Endothelial cell of umbilical vein (primary cell): ENCODE measurements at regions not wholly inside any gene's neighbourhood (a gene's known extent, or its start where the extent isn't known, plus 50 kb on each side); places are given as distances from the start of the nearest gene placed in this dataset.

Experiments used
- BruUV-seq: library from RNA; stranded (reverse); fragments of 400-500 nt; replicated peaks from 2 replicates; lab custom pipeline; 2021; lab: Mats Ljungman, UMichigan
- CTCF ChIA-PET: fragments of 300-600, 350-600 bp; sonication (Branson Sonifier 250); formaldehyde crosslinking; loops from one replicate; lab custom pipeline; 2021; ENCODE audit warnings: antibody characterized with exemption, inconsistent platforms; lab: Charles Lee
- POLR2A ChIA-PET: fragments of 300-600, 350-600 bp; sonication (Branson Sonifier 250); formaldehyde crosslinking; loops from one replicate; lab custom pipeline; 2021; ENCODE audit warnings: antibody characterized with exemption, inconsistent platforms; lab: Charles Lee
- DNase-seq: peaks from one replicate; pipeline ENCODE4 v3.0.0-alpha.2; 2011; ENCODE audit warnings: low read depth, low spot score
- FAIRE-seq: peaks from 2 replicates; lab custom pipeline; 2011; peaks lifted over from hg19 to GRCh38; lab: Jason Lieb, UNC
- H2AFZ ChIP-seq: 2 replicates; pipeline ENCODE4 v1.6.0; 2012; ENCODE audit warnings: low read depth, low read length, control low read depth, inconsistent platforms
- H3K27ac ChIP-seq: 2 replicates; pipeline ENCODE4 v1.5.1; 2011; ENCODE audit warnings: low read depth, mild to moderate bottlenecking, control low read depth, low read length, moderate library complexity; ENCODE audit not compliant: insufficient read depth
- H3K27me3 ChIP-seq, 2 experiments: 2 replicates each; pipeline versions ENCODE4 v1.6.0 to v1.6.1; 2011; ENCODE audit warnings: low read length in 2 of 2, mixed read lengths in 1 of 2; ENCODE audit not compliant: control insufficient read depth in 2 of 2, insufficient read depth in 2 of 2
- H3K36me3 ChIP-seq, 2 experiments: 2 replicates in 1 of 2; 3 replicates in 1 of 2; pipeline ENCODE4 v1.5.1; 2011; ENCODE audit warnings: low read length in 2 of 2, mild to moderate bottlenecking in 1 of 2, moderate library complexity in 1 of 2; ENCODE audit not compliant: control insufficient read depth in 2 of 2, insufficient read depth in 2 of 2; ENCODE audit errors: extremely low read depth in 1 of 2
- H3K4me1 ChIP-seq: 3 replicates; pipeline ENCODE4 v1.5.1; 2011; ENCODE audit warnings: mild to moderate bottlenecking, low read length; ENCODE audit not compliant: control insufficient read depth, insufficient read depth; ENCODE audit errors: extremely low read depth
- H3K4me2 ChIP-seq: 2 replicates; pipeline ENCODE4 v1.6.1; 2011; ENCODE audit warnings: low read length, control low read depth, mixed read lengths; ENCODE audit not compliant: insufficient read depth
- H3K4me3 ChIP-seq, 3 experiments: fragments of 200-600 bp in 1 of 3; sonication (generic), shearing (Covaris generic) in 1 of 3; replicated peaks in 1 of 3; 2 replicates each; pipeline ENCODE4 v1.5.1; 2011 to 2016; ENCODE audit warnings: control low read depth in 3 of 3, low read length in 3 of 3, mild to moderate bottlenecking in 2 of 3, inconsistent platforms in 1 of 3, low read depth in 1 of 3, moderate library complexity in 1 of 3; ENCODE audit not compliant: insufficient read depth in 1 of 3
- H3K79me2 ChIP-seq: 2 replicates; pipeline ENCODE4 v1.6.0; 2012; ENCODE audit warnings: low read length, inconsistent platforms; ENCODE audit not compliant: control insufficient read depth, insufficient read depth
- H3K9ac ChIP-seq: replicated peaks from 2 replicates; pipeline ENCODE3; 2011; ENCODE audit warnings: low read length, control low read depth; ENCODE audit not compliant: insufficient read depth; ENCODE audit errors: extremely low read depth
- H3K9me1 ChIP-seq: replicated peaks from 3 replicates; pipeline ENCODE4 v1.6.0; 2011; ENCODE audit warnings: mild to moderate bottlenecking, low read length; ENCODE audit not compliant: control insufficient read depth, insufficient read depth; ENCODE audit errors: extremely low read depth
- H3K9me3 ChIP-seq: replicated peaks from 2 replicates; pipeline ENCODE4 v1.5.1; 2012; ENCODE audit warnings: low read length, inconsistent platforms; ENCODE audit not compliant: control insufficient read depth, insufficient read depth
- H4K20me1 ChIP-seq: replicated peaks from 2 replicates; pipeline ENCODE3; 2011; ENCODE audit warnings: mild to moderate bottlenecking, low read length; ENCODE audit not compliant: control insufficient read depth, insufficient read depth; ENCODE audit errors: extremely low read depth
- EZH2 ChIP-seq: IDR thresholded peaks from 2 replicates; pipeline ENCODE4 v1.6.1; 2012; ENCODE audit warnings: borderline replicate concordance, low read depth, mild to moderate bottlenecking, moderate library complexity, low read length, inconsistent platforms; ENCODE audit not compliant: severe bottlenecking
- FOS ChIP-seq: IDR thresholded peaks from 2 replicates; pipeline ENCODE4 v1.6.1; 2011; ENCODE audit warnings: mild to moderate bottlenecking, low read length, moderate library complexity, borderline replicate concordance; ENCODE audit not compliant: insufficient read depth
- GATA2 ChIP-seq: IDR thresholded peaks from 2 replicates; pipeline ENCODE4 v1.7.0; 2011; ENCODE audit warnings: low read depth, mild to moderate bottlenecking, moderate library complexity, mixed read lengths, low read length; ENCODE audit not compliant: insufficient read length, insufficient read depth
- JUN ChIP-seq: IDR thresholded peaks from 2 replicates; pipeline ENCODE4 v1.6.1; 2011; ENCODE audit warnings: borderline replicate concordance, low read depth; ENCODE audit not compliant: insufficient read length, insufficient read depth
- MYC ChIP-seq: IDR thresholded peaks from one replicate; pipeline ENCODE4 v1.6.1; 2011; ENCODE audit warnings: mild to moderate bottlenecking, low read depth, low read length
- POLR2A ChIP-seq: IDR thresholded peaks from 2 replicates; pipeline ENCODE4 v1.6.1; 2012; ENCODE audit warnings: low read depth, mild to moderate bottlenecking, control low read depth, low read length
- POLR2AphosphoS5 ChIP-seq: IDR thresholded peaks from 2 replicates; pipeline ENCODE4 v1.6.1; 2012; ENCODE audit warnings: low read depth, mild to moderate bottlenecking, control low read depth, low read length, moderate library complexity; ENCODE audit not compliant: insufficient read depth
- dilution Hi-C: fragments of 300-500 bp; cut with MboI; formaldehyde crosslinking; loops from one replicate; pipeline ENCODE4 v1.15.0; 2019; ENCODE audit warnings: low sequenced_read_pairs; ENCODE audit not compliant: extremely low pct_ligation_motif_present
- intact Hi-C: fragments of 100-400 bp; cut with micrococcal nuclease; formaldehyde crosslinking; loops from one replicate; pipeline ENCODE4 v1.10.0; 2022
- TF ChIP-seq, protein P1 (sequence below): IDR thresholded peaks from 2 replicates; pipeline ENCODE4 v1.6.1; 2011; ENCODE audit not compliant: insufficient read depth, insufficient read length
- TF ChIP-seq, protein P2 (sequence below), 2 donors: IDR thresholded peaks; 1 replicate in 1 of 2; 2 replicates in 1 of 2; pipeline ENCODE4 v1.5.1; 2011; ENCODE audit warnings: low read length in 2 of 2, mild to moderate bottlenecking in 2 of 2, moderate library complexity in 2 of 2, control low read depth in 1 of 2, inconsistent platforms in 1 of 2, low read depth in 1 of 2; ENCODE audit not compliant: insufficient read depth in 1 of 2; ENCODE audit errors: extremely low read depth in 1 of 2

DNA sequence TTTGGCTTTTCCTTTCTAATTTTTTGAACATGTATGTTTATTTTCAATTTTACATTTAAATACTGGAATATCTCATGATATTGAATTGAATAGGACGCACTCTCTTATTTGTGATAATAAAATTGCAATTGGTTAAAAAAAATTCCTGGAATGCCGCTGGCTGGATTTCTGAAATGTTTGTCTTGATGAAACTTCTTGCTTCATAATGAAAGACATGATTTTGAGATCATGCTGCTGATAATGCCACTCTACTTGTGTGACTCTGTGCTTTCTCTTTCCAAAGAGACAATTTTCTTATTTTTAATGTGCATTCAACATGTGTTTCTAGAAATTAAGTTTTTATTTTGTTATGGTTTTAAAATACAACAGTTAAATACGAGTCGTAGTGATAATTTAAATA, 465.7 kb upstream of the FAR2 start:
- Histone ChIP-seq H3K79me2 (no peaks in the 10 kb centered on the region), H2AFZ (no peak overlapping the region), H3K36me3 (no peaks in the 10 kb centered on the region), H3K4me3 (no peak overlapping the region), H3K4me1 (no peaks in the 10 kb centered on the region), H3K27me3 (no peaks in the 10 kb centered on the region), H4K20me1 (no peaks in the 10 kb centered on the region), H3K4me2 (no peak overlapping the region), H3K9me1 (no peaks in the 10 kb centered on the region), H3K9ac (no peak overlapping the region), H3K27ac (no peak overlapping the region), H3K9me3 (no peaks in the 10 kb centered on the region)
- POLR2A ChIA-PET: no interaction called here
- TF ChIP-seq, protein P1, sequence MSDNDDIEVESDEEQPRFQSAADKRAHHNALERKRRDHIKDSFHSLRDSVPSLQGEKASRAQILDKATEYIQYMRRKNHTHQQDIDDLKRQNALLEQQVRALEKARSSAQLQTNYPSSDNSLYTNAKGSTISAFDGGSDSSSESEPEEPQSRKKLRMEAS: no peak
- TF ChIP-seq, protein P2, sequence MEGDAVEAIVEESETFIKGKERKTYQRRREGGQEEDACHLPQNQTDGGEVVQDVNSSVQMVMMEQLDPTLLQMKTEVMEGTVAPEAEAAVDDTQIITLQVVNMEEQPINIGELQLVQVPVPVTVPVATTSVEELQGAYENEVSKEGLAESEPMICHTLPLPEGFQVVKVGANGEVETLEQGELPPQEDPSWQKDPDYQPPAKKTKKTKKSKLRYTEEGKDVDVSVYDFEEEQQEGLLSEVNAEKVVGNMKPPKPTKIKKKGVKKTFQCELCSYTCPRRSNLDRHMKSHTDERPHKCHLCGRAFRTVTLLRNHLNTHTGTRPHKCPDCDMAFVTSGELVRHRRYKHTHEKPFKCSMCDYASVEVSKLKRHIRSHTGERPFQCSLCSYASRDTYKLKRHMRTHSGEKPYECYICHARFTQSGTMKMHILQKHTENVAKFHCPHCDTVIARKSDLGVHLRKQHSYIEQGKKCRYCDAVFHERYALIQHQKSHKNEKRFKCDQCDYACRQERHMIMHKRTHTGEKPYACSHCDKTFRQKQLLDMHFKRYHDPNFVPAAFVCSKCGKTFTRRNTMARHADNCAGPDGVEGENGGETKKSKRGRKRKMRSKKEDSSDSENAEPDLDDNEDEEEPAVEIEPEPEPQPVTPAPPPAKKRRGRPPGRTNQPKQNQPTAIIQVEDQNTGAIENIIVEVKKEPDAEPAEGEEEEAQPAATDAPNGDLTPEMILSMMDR (IDR thresholded peaks at IDR 0.05; ENCODE audit: extremely low read depth in 1 of 2, insufficient read depth in 1 of 2, low read depth in 1 of 2, low read length in 2 of 2): no peak
- no peak for TF ChIP-seq GATA2
- TF ChIP-seq JUN: no peak
- TF ChIP-seq EZH2: no peak
- no peak for TF ChIP-seq POLR2A
- TF ChIP-seq MYC: no peak
- no peak for TF ChIP-seq FOS
- TF ChIP-seq POLR2AphosphoS5: no peak
- FAIRE-seq (no peak), DNase-seq (no peak)
- BruUV-seq: no TSS peak
- intact Hi-C loops: no loop called here
- dilution Hi-C loops: no loop called here
- CTCF ChIA-PET: interaction anchor here (1.4 to 1.8 kb wide), 2 partner anchors 9 to 16 kb away, joined by 4 to 8 read pairs; no protein-coding TSS in a partner anchor
